Peyer's patch (tissue), 2 donors: ENCODE measurements at regions not wholly inside any gene's neighbourhood (a gene's known extent, or its start where the extent isn't known, plus 50 kb on each side); places are given as distances from the start of the nearest gene placed in this dataset.

Source experiments
- small RNA-seq, 2 donors: library from RNA; depleted of rRNA; stranded (forward); fragments of <200 nt; gene quantifications; one replicate each; pipeline ENCODE3, GENCODE V24; 2016

Small RNA genes lying in the stretch of these regions (small RNA-seq; reads per million reads assigned to genes)
- gene RF00003, result 0 to 0.38 reads per million in 2 donors
- 0 reads per million in 2 donors for gene RNVU1-4
